ENCODE measurements at regions not wholly inside any gene's neighbourhood (a gene's known extent, or its start where the extent isn't known, plus 50 kb on each side); places are given as distances from the start of the nearest gene placed in this dataset.

- POLR2A ChIA-PET: no interaction called here
Measured at GRCh38 chrX:148426467-148426866, 74.0 kb upstream of the AFF2 start.

More at GRCh38 chrX:148426467-148426866, 74.0 kb upstream of the AFF2 start:
- no peaks in the 10 kb centered on the region for H3K36me3 ChIP-seq (ENCODE audit: control insufficient read depth in 2 of 2, extremely low read depth in 1 of 2, insufficient read depth in 2 of 2, low read length in 2 of 2)
- no peak overlapping the region for H3K4me2 ChIP-seq (ENCODE audit: insufficient read depth, low read length)
- intact Hi-C loops (cut with micrococcal nuclease): no loop called here
- CTCF ChIA-PET: no interaction called here
- no peak overlapping the region for H3K27ac ChIP-seq (ENCODE audit: insufficient read depth, low read depth, low read length)
- no peaks in the 10 kb centered on the region for H4K20me1 ChIP-seq (replicated peaks; ENCODE audit: control insufficient read depth, extremely low read depth, insufficient read depth, low read length)
- H3K9me3 ChIP-seq (replicated peaks; ENCODE audit: control insufficient read depth, insufficient read depth, low read length): no peaks in the 10 kb centered on the region
- no peak overlapping the region for H2AFZ ChIP-seq (ENCODE audit: low read depth, low read length)
- BruUV-seq (replicated peaks): no TSS peak
- H3K27me3 ChIP-seq (ENCODE audit: control insufficient read depth in 2 of 2, insufficient read depth in 2 of 2, low read length in 2 of 2): no peaks in the 10 kb centered on the region
- H3K9me1 ChIP-seq (replicated peaks; ENCODE audit: control insufficient read depth, extremely low read depth, insufficient read depth, low read length): no peaks in the 10 kb centered on the region
- no peak overlapping the region for H3K9ac ChIP-seq (replicated peaks; ENCODE audit: extremely low read depth, insufficient read depth, low read length)
- no peaks in the 10 kb centered on the region for H3K79me2 ChIP-seq (ENCODE audit: control insufficient read depth, insufficient read depth, low read length)
- DNase-seq (ENCODE audit: low read depth, low spot score): no peak
- dilution Hi-C loops (cut with MboI; ENCODE audit: extremely low pct_ligation_motif_present, low sequenced_read_pairs): no loop called here
- FAIRE-seq: no peak
- H3K4me3 ChIP-seq (replicated peaks in 1 of 3; ENCODE audit: insufficient read depth in 1 of 3, low read depth in 1 of 3, low read length in 3 of 3): no peak overlapping the region
- H3K4me1 ChIP-seq (ENCODE audit: control insufficient read depth, extremely low read depth, insufficient read depth, low read length): no peaks in the 10 kb centered on the region
- TF ChIP-seq FOS (IDR thresholded peaks at IDR 0.05; ENCODE audit: borderline replicate concordance, insufficient read depth, low read length): no peak
- TF ChIP-seq JUN (IDR thresholded peaks at IDR 0.05; ENCODE audit: borderline replicate concordance, insufficient read depth, insufficient read length, low read depth): no peak
- TF ChIP-seq GATA2 (IDR thresholded peaks at IDR 0.05; ENCODE audit: insufficient read depth, insufficient read length, low read depth, low read length): no peak
- TF ChIP-seq POLR2A (IDR thresholded peaks at IDR 0.05; ENCODE audit: low read depth, low read length): no peak
- no peak for TF ChIP-seq MAX (IDR thresholded peaks at IDR 0.05; ENCODE audit: insufficient read depth, insufficient read length)
- no peak for TF ChIP-seq MYC (IDR thresholded peaks at IDR 0.05; ENCODE audit: low read depth, low read length)
- TF ChIP-seq POLR2AphosphoS5 (IDR thresholded peaks at IDR 0.05; ENCODE audit: insufficient read depth, low read depth, low read length): no peak
- no peak for TF ChIP-seq CTCF (IDR thresholded peaks at IDR 0.05; ENCODE audit: extremely low read depth in 1 of 2, insufficient read depth in 1 of 2, low read depth in 1 of 2, low read length in 2 of 2)
- TF ChIP-seq EZH2 (IDR thresholded peaks at IDR 0.05; ENCODE audit: borderline replicate concordance, low read depth, low read length, severe bottlenecking): no peak

Data from endothelial cell of umbilical vein (primary cell).